K562 (cell line): ENCODE measurements at regions not wholly inside any gene's neighbourhood (a gene's known extent, or its start where the extent isn't known, plus 50 kb on each side); places are given as distances from the start of the nearest gene placed in this dataset.

Experiments used
- CBX1 ChIP-seq: sonication (generic); IDR thresholded peaks from 2 replicates; pipeline ENCODE4 v1.6.1; 2016; ENCODE audit warnings: antibody characterized with exemption, low read depth, mild to moderate bottlenecking
- FOXJ2 ChIP-seq: fragments of 200-800 bp; sonication (Bioruptor generic); IDR thresholded peaks from 2 replicates; pipeline ENCODE4 v1.6.1; 2016; ENCODE audit warnings: missing genetic modification characterization, missing compliant biosample characterization
- GTF3C2 ChIP-seq: IDR thresholded peaks from 3 replicates; pipeline ENCODE4 v1.6.1; 2011; ENCODE audit warnings: borderline replicate concordance, mild to moderate bottlenecking, moderate library complexity; ENCODE audit not compliant: insufficient read length; ENCODE audit errors: extremely low read depth
- ZFX ChIP-seq: sonication (generic); formaldehyde crosslinking; IDR thresholded peaks from 2 replicates; pipeline ENCODE4 v1.8.0; 2022; ENCODE audit warnings: mild to moderate bottlenecking, missing genetic modification reagents, moderate library complexity
- ZKSCAN1 ChIP-seq: fragments of 150-350 bp; IDR thresholded peaks from 2 replicates; pipeline ENCODE4 v1.6.1; 2016; ENCODE audit warnings: low read depth, low read length
- ZSCAN29 ChIP-seq: fragments of 450-650 bp; IDR thresholded peaks from 2 replicates; pipeline ENCODE4 v1.6.1; 2017

- TF ChIP-seq ZSCAN29 (no peak), ZFX (no peak), CBX1 (no peak), ZKSCAN1 (no peak), GTF3C2 (no peak), FOXJ2 (tag) (no peak)
Measured at GRCh38 chr6:3624250-3625136, 127.0 kb downstream of the PXDC1 start.
